Hepatocyte (in vitro differentiated cells): ENCODE measurements at regions not wholly inside any gene's neighbourhood (a gene's known extent, or its start where the extent isn't known, plus 50 kb on each side); places are given as distances from the start of the nearest gene placed in this dataset.

Experiments used
- DNase-seq: peaks from one replicate; pipeline ENCODE4 v3.0.0-alpha.2; 2016; ENCODE audit warnings: low spot score
- H2AFZ ChIP-seq: fragments of 200-600 bp; sonication (generic); 2 replicates; pipeline ENCODE4 v1.6.0; 2016; ENCODE audit warnings: antibody characterized with exemption, mild to moderate bottlenecking
- H3K27ac ChIP-seq: fragments of 200-600 bp; sonication (generic); 2 replicates; pipeline ENCODE4 v1.5.1; 2016; ENCODE audit warnings: mild to moderate bottlenecking
- H3K27me3 ChIP-seq: fragments of 200-600 bp; sonication (generic); 2 replicates; pipeline ENCODE4 v1.6.1; 2016
- H3K36me3 ChIP-seq: fragments of 200-600 bp; sonication (generic); replicated peaks from 2 replicates; pipeline ENCODE4 v1.5.1; 2016; ENCODE audit warnings: low read depth; ENCODE audit not compliant: insufficient read depth
- H3K4me1 ChIP-seq: fragments of 200-600 bp; sonication (generic); 2 replicates; pipeline ENCODE4 v1.5.1; 2016; ENCODE audit warnings: mild to moderate bottlenecking, moderate library complexity; ENCODE audit not compliant: insufficient read depth
- H3K4me2 ChIP-seq: fragments of 200-600 bp; sonication (generic); 2 replicates; pipeline ENCODE4 v1.6.0; 2016
- H3K4me3 ChIP-seq: fragments of 200-600 bp; sonication (generic); 2 replicates; pipeline ENCODE4 v1.5.1; 2016; ENCODE audit warnings: mild to moderate bottlenecking
- H3K79me2 ChIP-seq: fragments of 200-600 bp; sonication (generic); 2 replicates; pipeline ENCODE4 v1.6.0; 2017; ENCODE audit warnings: mild to moderate bottlenecking
- H3K9me2 ChIP-seq: fragments of 200-600 bp; sonication (generic); replicated peaks from 2 replicates; pipeline ENCODE4 v1.6.0; 2017; ENCODE audit warnings: mild to moderate bottlenecking; ENCODE audit not compliant: insufficient read depth
- H3K9me3 ChIP-seq: fragments of 200-600 bp; sonication (generic); 2 replicates; pipeline ENCODE4 v1.5.1; 2016; ENCODE audit warnings: low read depth, mild to moderate bottlenecking
- H4K20me1 ChIP-seq: fragments of 200-600 bp; sonication (generic); 2 replicates; pipeline ENCODE4 v1.6.0; 2016; ENCODE audit warnings: mild to moderate bottlenecking; ENCODE audit not compliant: insufficient read depth, poor library complexity, severe bottlenecking
- CTCF ChIP-seq: fragments of 200-600 bp; sonication (generic); IDR thresholded peaks from 2 replicates; pipeline ENCODE4 v1.5.1; 2016; ENCODE audit warnings: antibody characterized with exemption, mild to moderate bottlenecking; ENCODE audit not compliant: poor library complexity
- EZH2 ChIP-seq: fragments of 200-600 bp; sonication (generic); IDR thresholded peaks from 2 replicates; pipeline ENCODE4 v1.6.1; 2016; ENCODE audit warnings: antibody characterized with exemption, mild to moderate bottlenecking, borderline replicate concordance
- EZH2phosphoT487 ChIP-seq: fragments of 200-600 bp; sonication (generic); IDR thresholded peaks from one replicate; pipeline ENCODE4 v1.6.1; 2018; ENCODE audit warnings: antibody characterized with exemption, mild to moderate bottlenecking, low read depth, moderate library complexity; ENCODE audit not compliant: unreplicated experiment, severe bottlenecking
- WGBS: methylation state at CpG from one replicate; pipeline ENCODE4 v1.1.6; 2016; ENCODE audit warnings: low lambda C conversion rate; ENCODE audit errors: missing lambda C conversion rate; 5-methylcytosine and 5-hydroxymethylcytosine counted together

- TF ChIP-seq EZH2phosphoT487 (no peak), CTCF (no peak), EZH2 (no peak)
- Histone ChIP-seq H3K79me2 (no peaks in the 10 kb centered on the region), H3K9me2 (no peaks in the 10 kb centered on the region), H3K4me3 (no peak overlapping the region), H3K27me3 (no peaks in the 10 kb centered on the region), H3K4me1 (no peaks in the 10 kb centered on the region), H2AFZ (no peak overlapping the region), H3K27ac (no peak overlapping the region), H4K20me1 (no peaks in the 10 kb centered on the region), H3K4me2 (no peak overlapping the region), H3K36me3 (no peaks in the 10 kb centered on the region), H3K9me3 (no peaks in the 10 kb centered on the region)
- 79% methylated on average over 2 of the region's 2 CpGs for WGBS
- no peak for DNase-seq
Observed at GRCh38 chr12:66919466-66919865, 240.6 kb upstream of the GRIP1 start.

- H3K9me2 ChIP-seq, result no peaks in the 10 kb centered on the region
- H3K4me3 ChIP-seq, result no peak overlapping the region
- H3K79me2 ChIP-seq, result no peaks in the 10 kb centered on the region
- H4K20me1 ChIP-seq, result no peaks in the 10 kb centered on the region
- no peak overlapping the region for H3K27ac ChIP-seq
- no peaks in the 10 kb centered on the region for H3K9me3 ChIP-seq
- no peaks in the 10 kb centered on the region for H3K27me3 ChIP-seq
- H2AFZ ChIP-seq, result no peak overlapping the region
- H3K4me1 ChIP-seq, result no peaks in the 10 kb centered on the region
- H3K36me3 ChIP-seq, result no peaks in the 10 kb centered on the region
- 93% methylated on average over 3 of the region's 3 CpGs for WGBS
- TF ChIP-seq EZH2 (no peak), EZH2phosphoT487 (no peak), CTCF (no peak)
- DNase-seq, result no peak
- H3K4me2 ChIP-seq, result no peak overlapping the region
Observed at GRCh38 chr12:66920205-66920604, 241.3 kb upstream of the GRIP1 start.

GRCh38 chr12:66921151-66921550, 242.3 kb upstream of the GRIP1 start:
- WGBS, result 46% methylated on average over 1 of the region's 1 CpG
- Histone ChIP-seq H3K9me2 (no peaks in the 10 kb centered on the region), H4K20me1 (no peaks in the 10 kb centered on the region), H3K27ac (no peak overlapping the region), H3K9me3 (no peaks in the 10 kb centered on the region), H3K4me3 (no peak overlapping the region), H3K27me3 (no peaks in the 10 kb centered on the region), H2AFZ (no peak overlapping the region), H3K79me2 (no peaks in the 10 kb centered on the region), H3K36me3 (no peaks in the 10 kb centered on the region), H3K4me2 (no peak overlapping the region), H3K4me1 (no peaks in the 10 kb centered on the region)
- no peak for DNase-seq
- TF ChIP-seq EZH2, result no peak
- TF ChIP-seq CTCF, result no peak
- TF ChIP-seq EZH2phosphoT487, result no peak

- H3K27ac ChIP-seq, result no peak overlapping the region
- H3K4me1 ChIP-seq, result no peaks in the 10 kb centered on the region
- DNase-seq, result no peak
- H3K27me3 ChIP-seq, result no peaks in the 10 kb centered on the region
- H3K9me3 ChIP-seq, result no peaks in the 10 kb centered on the region
- no peak for TF ChIP-seq CTCF
- no peak for TF ChIP-seq EZH2
- no peak for TF ChIP-seq EZH2phosphoT487
- no peaks in the 10 kb centered on the region for H3K79me2 ChIP-seq
- no peak overlapping the region for H2AFZ ChIP-seq
- H3K9me2 ChIP-seq, result no peaks in the 10 kb centered on the region
- no peak overlapping the region for H3K4me2 ChIP-seq
- no peaks in the 10 kb centered on the region for H4K20me1 ChIP-seq
- no peaks in the 10 kb centered on the region for H3K36me3 ChIP-seq
- H3K4me3 ChIP-seq, result no peak overlapping the region
- WGBS, result 85% methylated on average over 2 of the region's 2 CpGs
Observed at GRCh38 chr12:66925083-66925482, 246.2 kb upstream of the GRIP1 start.
